Gastroesophageal sphincter (tissue), 3 donors: ENCODE measurements at regions not wholly inside any gene's neighbourhood (a gene's known extent, or its start where the extent isn't known, plus 50 kb on each side); places are given as distances from the start of the nearest gene placed in this dataset.

Experiments used
- POLR2A ChIP-seq, 2 donors: fragments of 450-650 bp; IDR thresholded peaks; one replicate each; pipeline ENCODE4 v1.6.1; 2017; ENCODE audit warnings: antibody characterized with exemption in 2 of 2, mild to moderate bottlenecking in 2 of 2, moderate library complexity in 1 of 2
- TF ChIP-seq, protein P1 (sequence below), 4 experiments: fragments of 200-600 bp in 2 of 4; fragments of 450-650 bp in 2 of 4; sonication (generic) in 1 of 4; IDR thresholded peaks; one replicate each; pipeline ENCODE4 v1.5.1; 2017 to 2019; ENCODE audit warnings: antibody characterized with exemption in 4 of 4, mild to moderate bottlenecking in 2 of 4, moderate library complexity in 2 of 4

GRCh38 chr4:25981749-25982148 is 67.7 kb downstream of the SMIM20 start:
- TF ChIP-seq, protein P1, sequence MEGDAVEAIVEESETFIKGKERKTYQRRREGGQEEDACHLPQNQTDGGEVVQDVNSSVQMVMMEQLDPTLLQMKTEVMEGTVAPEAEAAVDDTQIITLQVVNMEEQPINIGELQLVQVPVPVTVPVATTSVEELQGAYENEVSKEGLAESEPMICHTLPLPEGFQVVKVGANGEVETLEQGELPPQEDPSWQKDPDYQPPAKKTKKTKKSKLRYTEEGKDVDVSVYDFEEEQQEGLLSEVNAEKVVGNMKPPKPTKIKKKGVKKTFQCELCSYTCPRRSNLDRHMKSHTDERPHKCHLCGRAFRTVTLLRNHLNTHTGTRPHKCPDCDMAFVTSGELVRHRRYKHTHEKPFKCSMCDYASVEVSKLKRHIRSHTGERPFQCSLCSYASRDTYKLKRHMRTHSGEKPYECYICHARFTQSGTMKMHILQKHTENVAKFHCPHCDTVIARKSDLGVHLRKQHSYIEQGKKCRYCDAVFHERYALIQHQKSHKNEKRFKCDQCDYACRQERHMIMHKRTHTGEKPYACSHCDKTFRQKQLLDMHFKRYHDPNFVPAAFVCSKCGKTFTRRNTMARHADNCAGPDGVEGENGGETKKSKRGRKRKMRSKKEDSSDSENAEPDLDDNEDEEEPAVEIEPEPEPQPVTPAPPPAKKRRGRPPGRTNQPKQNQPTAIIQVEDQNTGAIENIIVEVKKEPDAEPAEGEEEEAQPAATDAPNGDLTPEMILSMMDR (IDR thresholded peaks at IDR 0.05), result no peak
- no peak for TF ChIP-seq POLR2A (IDR thresholded peaks at IDR 0.05)
